ENCODE measurements at regions not wholly inside any gene's neighbourhood (a gene's known extent, or its start where the extent isn't known, plus 50 kb on each side); places are given as distances from the start of the nearest gene placed in this dataset.

DNA sequence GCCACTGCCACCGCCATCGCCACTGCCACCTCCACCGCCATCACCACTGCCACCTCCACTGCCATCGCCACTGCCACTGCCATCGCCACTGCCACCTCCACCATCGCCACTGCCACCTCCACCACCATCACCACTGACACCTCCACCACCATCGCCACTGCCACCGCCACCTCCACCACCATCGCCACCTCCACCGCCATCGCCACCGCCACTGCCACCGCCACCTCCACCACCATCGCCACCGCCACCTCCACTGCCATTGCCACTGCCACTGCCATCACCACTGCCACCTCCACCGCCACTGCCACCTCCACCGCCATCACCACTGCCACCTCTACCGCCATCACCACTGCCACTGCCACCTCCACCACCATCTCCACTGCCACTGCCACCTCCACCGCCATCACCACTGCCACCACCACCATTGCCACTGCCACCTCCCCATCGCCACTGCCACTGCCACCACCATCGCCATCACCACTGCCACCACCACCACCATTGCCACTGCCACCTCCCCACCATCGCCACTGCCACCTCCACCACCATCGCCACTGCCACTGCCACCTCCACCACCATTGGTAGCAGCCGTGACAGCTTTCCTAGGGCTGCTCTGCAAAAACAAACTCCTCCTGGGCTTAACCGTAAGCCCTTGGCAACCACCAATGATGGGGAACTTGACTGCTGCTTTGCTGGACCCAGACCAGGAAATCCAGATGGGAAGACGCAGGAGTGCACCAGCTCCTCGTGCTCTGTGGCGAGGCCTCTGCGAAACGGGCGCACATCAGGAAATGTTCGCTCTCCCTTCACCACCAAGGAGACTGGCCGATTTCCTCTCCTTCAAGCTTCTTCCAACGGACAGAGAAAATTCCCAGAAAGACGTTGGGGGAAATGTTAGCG lies 147.2 kb downstream of the RBFOX3 start:
- no peak for TF ChIP-seq POLR2A (IDR thresholded peaks at IDR 0.05)
- TF ChIP-seq, protein P1, sequence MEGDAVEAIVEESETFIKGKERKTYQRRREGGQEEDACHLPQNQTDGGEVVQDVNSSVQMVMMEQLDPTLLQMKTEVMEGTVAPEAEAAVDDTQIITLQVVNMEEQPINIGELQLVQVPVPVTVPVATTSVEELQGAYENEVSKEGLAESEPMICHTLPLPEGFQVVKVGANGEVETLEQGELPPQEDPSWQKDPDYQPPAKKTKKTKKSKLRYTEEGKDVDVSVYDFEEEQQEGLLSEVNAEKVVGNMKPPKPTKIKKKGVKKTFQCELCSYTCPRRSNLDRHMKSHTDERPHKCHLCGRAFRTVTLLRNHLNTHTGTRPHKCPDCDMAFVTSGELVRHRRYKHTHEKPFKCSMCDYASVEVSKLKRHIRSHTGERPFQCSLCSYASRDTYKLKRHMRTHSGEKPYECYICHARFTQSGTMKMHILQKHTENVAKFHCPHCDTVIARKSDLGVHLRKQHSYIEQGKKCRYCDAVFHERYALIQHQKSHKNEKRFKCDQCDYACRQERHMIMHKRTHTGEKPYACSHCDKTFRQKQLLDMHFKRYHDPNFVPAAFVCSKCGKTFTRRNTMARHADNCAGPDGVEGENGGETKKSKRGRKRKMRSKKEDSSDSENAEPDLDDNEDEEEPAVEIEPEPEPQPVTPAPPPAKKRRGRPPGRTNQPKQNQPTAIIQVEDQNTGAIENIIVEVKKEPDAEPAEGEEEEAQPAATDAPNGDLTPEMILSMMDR (IDR thresholded peaks at IDR 0.05), result no peak
- Histone ChIP-seq H3K4me3 (no peak overlapping the region), H3K9me3 (no peaks in the 10 kb centered on the region), H3K36me3 (no peaks in the 10 kb centered on the region), H3K27ac (no peak overlapping the region), H3K4me1 (no peaks in the 10 kb centered on the region), H3K27me3 (no peaks in the 10 kb centered on the region)
- DNase-seq, result no peak

DNA sequence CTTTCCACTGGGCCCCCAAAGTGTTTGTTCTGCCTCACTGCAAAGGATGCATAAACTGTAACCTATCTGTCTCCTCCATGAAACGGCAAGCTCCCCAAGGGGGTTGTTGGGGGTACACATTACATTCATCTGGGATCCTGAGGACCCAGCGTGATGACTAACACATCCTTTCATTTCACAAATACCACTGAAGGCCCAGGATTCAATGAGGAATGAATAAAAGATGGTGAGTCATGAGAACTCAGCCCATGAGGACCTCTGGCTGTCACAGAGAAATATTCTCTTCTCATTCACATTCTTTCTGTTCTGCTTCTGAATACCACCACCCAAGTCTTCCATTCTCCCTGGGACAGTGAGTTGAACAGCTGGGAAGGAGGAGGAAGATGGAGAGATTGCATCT lies 149.8 kb downstream of the RBFOX3 start:
- H3K36me3 ChIP-seq, result no peaks in the 10 kb centered on the region
- H3K4me1 ChIP-seq, result no peaks in the 10 kb centered on the region
- no peak for TF ChIP-seq POLR2A (IDR thresholded peaks at IDR 0.05)
- TF ChIP-seq, protein P1 (IDR thresholded peaks at IDR 0.05), result no peak
- no peaks in the 10 kb centered on the region for H3K9me3 ChIP-seq
- H3K27me3 ChIP-seq, result no peaks in the 10 kb centered on the region
- DNase-seq, result no peak
- H3K27ac ChIP-seq, result no peak overlapping the region
- H3K4me3 ChIP-seq, result no peak overlapping the region

DNA sequence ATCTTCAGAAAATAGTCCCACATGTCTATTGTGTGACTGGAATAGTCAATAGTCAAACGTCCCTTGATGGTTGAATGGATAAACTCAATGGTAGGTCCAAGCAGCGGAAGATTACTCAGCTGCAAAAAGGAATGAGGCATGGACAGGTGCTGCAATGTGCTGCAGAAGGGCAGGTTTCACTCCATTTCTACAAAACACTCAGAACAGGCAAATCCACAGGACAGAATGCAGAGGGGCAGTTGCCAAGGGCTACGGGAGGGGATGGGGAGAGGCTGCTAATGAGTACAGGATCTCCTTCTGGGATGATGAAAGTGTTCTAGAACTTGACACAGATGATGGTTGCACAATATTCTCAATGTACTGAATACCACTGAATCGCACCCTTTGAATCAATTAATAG lies 151.0 kb downstream of the RBFOX3 start:
- Histone ChIP-seq H3K36me3 (no peaks in the 10 kb centered on the region), H3K9me3 (no peaks in the 10 kb centered on the region), H3K27ac (no peak overlapping the region), H3K4me1 (no peaks in the 10 kb centered on the region), H3K4me3 (no peak overlapping the region), H3K27me3 (no peaks in the 10 kb centered on the region)
- TF ChIP-seq, protein P1 (IDR thresholded peaks at IDR 0.05), result no peak
- TF ChIP-seq POLR2A (IDR thresholded peaks at IDR 0.05), result no peak
- DNase-seq, result no peak

DNA sequence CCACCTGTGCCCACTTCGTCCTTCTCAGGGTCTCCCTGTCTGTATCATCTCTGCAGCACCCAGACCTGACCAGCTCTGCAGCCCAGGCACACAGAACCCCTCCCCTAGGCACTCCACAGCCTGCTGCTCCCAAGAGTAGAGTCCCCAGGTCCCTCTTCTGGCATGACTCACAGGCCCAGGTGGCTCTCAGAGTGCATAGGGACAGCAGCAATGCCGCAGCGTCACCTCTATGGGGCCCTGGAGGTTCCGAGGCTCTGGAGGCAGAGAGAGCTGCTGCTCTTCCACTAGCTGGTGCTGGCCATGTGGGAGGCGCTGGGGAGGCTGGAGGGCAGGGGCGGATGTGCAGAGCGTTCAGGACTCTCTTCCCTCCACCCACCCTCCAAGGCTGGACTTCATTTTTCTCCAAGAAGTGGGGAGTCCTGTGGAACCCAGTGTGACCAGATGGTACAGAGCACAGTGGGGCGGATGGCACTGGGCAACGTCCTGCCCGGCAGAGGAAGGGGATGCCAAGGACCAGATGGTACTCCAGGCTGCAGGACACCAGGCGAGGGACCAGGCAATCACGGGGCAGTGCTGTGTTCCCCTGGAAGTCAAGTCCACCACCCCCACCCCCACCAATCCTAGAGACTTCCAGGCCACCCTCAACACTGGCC lies 151.7 kb downstream of the RBFOX3 start:
- DNase-seq, result no peak
- TF ChIP-seq, protein P1 (IDR thresholded peaks at IDR 0.05), result no peak
- Histone ChIP-seq H3K36me3 (no peaks in the 10 kb centered on the region), H3K4me3 (no peak overlapping the region), H3K4me1 (no peaks in the 10 kb centered on the region), H3K27me3 (no peaks in the 10 kb centered on the region), H3K27ac (no peak overlapping the region), H3K9me3 (no peaks in the 10 kb centered on the region)

DNA sequence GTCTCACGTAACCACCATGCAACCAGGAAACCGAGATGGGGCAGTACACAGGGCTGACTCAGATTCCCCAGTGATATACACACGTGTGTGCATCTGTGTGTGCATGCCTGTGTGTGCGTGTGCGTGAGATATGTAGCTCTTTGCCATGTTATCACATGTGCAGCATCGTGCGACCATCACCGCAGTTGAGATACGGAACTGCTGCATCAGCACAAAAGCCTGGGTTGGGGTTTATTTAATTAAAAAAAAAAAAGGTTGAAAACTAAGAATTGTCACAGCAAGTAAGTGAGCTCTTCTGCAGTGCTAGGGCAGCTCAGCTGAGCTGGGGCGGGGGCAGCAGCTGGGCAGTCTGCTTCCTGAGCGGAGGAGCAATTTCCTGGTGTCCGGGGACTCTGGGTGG lies 152.5 kb downstream of the RBFOX3 start:
- H3K4me3 ChIP-seq, result no peak overlapping the region
- DNase-seq, result no peak
- TF ChIP-seq, protein P1 (IDR thresholded peaks at IDR 0.05), result no peak
- TF ChIP-seq POLR2A (IDR thresholded peaks at IDR 0.05), result no peak

More for the DNA sequence above, 152.5 kb downstream of the RBFOX3 start:
- no peaks in the 10 kb centered on the region for H3K4me1 ChIP-seq
- no peaks in the 10 kb centered on the region for H3K9me3 ChIP-seq
- H3K27ac ChIP-seq, result no peak overlapping the region
- no peaks in the 10 kb centered on the region for H3K36me3 ChIP-seq
- H3K27me3 ChIP-seq, result no peaks in the 10 kb centered on the region
